SJCRH30 (cell line): ENCODE measurements at regions not wholly inside any gene's neighbourhood (a gene's known extent, or its start where the extent isn't known, plus 50 kb on each side); places are given as distances from the start of the nearest gene placed in this dataset.
A peak's percentile ranks its signal among the peaks of the same experiment; 100 is the strongest.

Source experiments
- DNase-seq, 2 experiments: peaks; one replicate each; pipeline ENCODE4 v3.0.0-alpha.2; 2015 to 2020
- H3K27ac ChIP-seq: fragments of 250-450 bp; sonication (Bioruptor Pico); 2 replicates; pipeline ENCODE4 v1.5.1; 2020; ENCODE audit warnings: mild to moderate bottlenecking, moderate library complexity
- H3K27me3 ChIP-seq: fragments of 250-450 bp; sonication (Bioruptor Pico); 2 replicates; pipeline ENCODE4 v1.5.1; 2020; ENCODE audit warnings: mild to moderate bottlenecking, moderate library complexity
- H3K36me3 ChIP-seq: fragments of 250-450 bp; sonication (Bioruptor Pico); 2 replicates; pipeline ENCODE4 v1.5.1; 2020; ENCODE audit warnings: mild to moderate bottlenecking, moderate library complexity
- H3K4me1 ChIP-seq: fragments of 250-450 bp; sonication (Bioruptor Pico); 2 replicates; pipeline ENCODE4 v1.5.1; 2020; ENCODE audit warnings: mild to moderate bottlenecking, moderate library complexity
- H3K4me3 ChIP-seq: fragments of 250-450 bp; sonication (Bioruptor Pico); 2 replicates; pipeline ENCODE4 v1.5.1; 2020; ENCODE audit warnings: mild to moderate bottlenecking, moderate library complexity
- H3K9me3 ChIP-seq: fragments of 250-450 bp; sonication (Bioruptor Pico); replicated peaks from 2 replicates; pipeline ENCODE4 v1.5.1; 2020; ENCODE audit warnings: mild to moderate bottlenecking, moderate library complexity

GRCh38 chr13:59442944-59443486 lies 720.7 kb downstream of the DIAPH3 start:
- Histone ChIP-seq H3K4me1 (peaks cover 31% of the 10 kb centered on the region), H3K27ac (no peak overlapping the region), H3K9me3 (no peaks in the 10 kb centered on the region), H3K27me3 (no peaks in the 10 kb centered on the region), H3K36me3 (no peaks in the 10 kb centered on the region), H3K4me3 (no peak overlapping the region)
- DNase-seq: peak in 1 of 2 experiments; percentile 39

GRCh38 chr13:59444210-59444857 lies 719.4 kb downstream of the DIAPH3 start:
- DNase-seq: peak in 1 of 2 experiments; percentile 26
- no peaks in the 10 kb centered on the region for H3K27me3 ChIP-seq
- no peak overlapping the region for H3K4me3 ChIP-seq
- peaks cover 38% of the 10 kb centered on the region for H3K4me1 ChIP-seq
- H3K27ac ChIP-seq: no peak overlapping the region
- no peaks in the 10 kb centered on the region for H3K36me3 ChIP-seq
- H3K9me3 ChIP-seq: no peaks in the 10 kb centered on the region; the same call in 1 of the 2 replicates

- Histone ChIP-seq H3K27me3 (no peaks in the 10 kb centered on the region), H3K4me1 (peaks cover 48% of the 10 kb centered on the region), H3K4me3 (no peak overlapping the region), H3K27ac (no peak overlapping the region), H3K9me3 (no peaks in the 10 kb centered on the region; the same call in 1 of the 2 replicates), H3K36me3 (no peaks in the 10 kb centered on the region)
- DNase-seq: no peak
Observed at GRCh38 chr13:59445812-59446211, 717.9 kb downstream of the DIAPH3 start.

- no peak overlapping the region for H3K27ac ChIP-seq
- no peaks in the 10 kb centered on the region for H3K27me3 ChIP-seq
Observed at GRCh38 chr13:59446391-59446790, 717.3 kb downstream of the DIAPH3 start.

GRCh38 chr13:59447031-59447430 lies 716.7 kb downstream of the DIAPH3 start:
- Histone ChIP-seq H3K9me3 (no peaks in the 10 kb centered on the region; the same call in 1 of the 2 replicates), H3K4me1 (peaks cover 56% of the 10 kb centered on the region), H3K27me3 (no peaks in the 10 kb centered on the region), H3K27ac (no peak overlapping the region), H3K4me3 (no peak overlapping the region), H3K36me3 (no peaks in the 10 kb centered on the region)
- no peak for DNase-seq

More at GRCh38 chr13:59446391-59446790, 717.3 kb downstream of the DIAPH3 start:
- no peak for DNase-seq
- no peak overlapping the region for H3K4me3 ChIP-seq
- peaks cover 51% of the 10 kb centered on the region for H3K4me1 ChIP-seq
- no peaks in the 10 kb centered on the region for H3K36me3 ChIP-seq
- no peaks in the 10 kb centered on the region; the same call in 1 of the 2 replicates for H3K9me3 ChIP-seq

GRCh38 chr13:59447846-59448620 lies 715.7 kb downstream of the DIAPH3 start:
- peak; percentile 28 to 53 for DNase-seq

GRCh38 chr13:59449750-59450149 lies 714.0 kb downstream of the DIAPH3 start:
- no peak overlapping the region for H3K4me3 ChIP-seq
- H3K36me3 ChIP-seq: no peaks in the 10 kb centered on the region
- H3K9me3 ChIP-seq: no peaks in the 10 kb centered on the region; the same call in 1 of the 2 replicates
- H3K27ac ChIP-seq: no peak overlapping the region
- peaks cover 49% of the 10 kb centered on the region for H3K4me1 ChIP-seq
- no peak for DNase-seq
- H3K27me3 ChIP-seq: no peaks in the 10 kb centered on the region

More at GRCh38 chr13:59447846-59448620, 715.7 kb downstream of the DIAPH3 start:
- Histone ChIP-seq H3K27me3 (no peaks in the 10 kb centered on the region), H3K36me3 (no peaks in the 10 kb centered on the region), H3K27ac (peak overlapping the region; percentile 72), H3K4me3 (no peak overlapping the region), H3K9me3 (no peaks in the 10 kb centered on the region; the same call in 1 of the 2 replicates), H3K4me1 (peaks cover 62% of the 10 kb centered on the region)

GRCh38 chr13:59450229-59450628 lies 713.5 kb downstream of the DIAPH3 start:
- Histone ChIP-seq H3K27ac (no peak overlapping the region), H3K27me3 (no peaks in the 10 kb centered on the region), H3K36me3 (no peaks in the 10 kb centered on the region), H3K9me3 (no peaks in the 10 kb centered on the region; the same call in 1 of the 2 replicates), H3K4me1 (peaks cover 47% of the 10 kb centered on the region), H3K4me3 (no peak overlapping the region)
- no peak for DNase-seq

- Histone ChIP-seq H3K4me3 (no peak overlapping the region), H3K9me3 (no peaks in the 10 kb centered on the region; the same call in 1 of the 2 replicates), H3K36me3 (no peaks in the 10 kb centered on the region), H3K27me3 (no peaks in the 10 kb centered on the region), H3K27ac (no peak overlapping the region), H3K4me1 (peaks cover 47% of the 10 kb centered on the region)
- no peak for DNase-seq
Observed at GRCh38 chr13:59451236-59451635, 712.5 kb downstream of the DIAPH3 start.

GRCh38 chr13:59452189-59452890 lies 711.4 kb downstream of the DIAPH3 start:
- Histone ChIP-seq H3K36me3 (no peaks in the 10 kb centered on the region), H3K27me3 (no peaks in the 10 kb centered on the region), H3K4me3 (no peak overlapping the region), H3K4me1 (peaks cover 41% of the 10 kb centered on the region), H3K27ac (peak overlapping the region; percentile 9; the same call in 1 of the 2 replicates), H3K9me3 (no peaks in the 10 kb centered on the region; the same call in 1 of the 2 replicates)
- DNase-seq: peak; percentile 38 to 58

GRCh38 chr13:59458908-59459579 lies 704.7 kb downstream of the DIAPH3 start:
- Histone ChIP-seq H3K27ac (peak overlapping the region; percentile 77), H3K36me3 (no peaks in the 10 kb centered on the region), H3K4me3 (peak overlapping the region; percentile 37), H3K9me3 (no peaks in the 10 kb centered on the region), H3K27me3 (no peaks in the 10 kb centered on the region), H3K4me1 (peaks cover 6% of the 10 kb centered on the region)
- peak; percentile 49 to 76 for DNase-seq

- Histone ChIP-seq H3K27ac (no peak overlapping the region), H3K9me3 (no peaks in the 10 kb centered on the region), H3K27me3 (no peaks in the 10 kb centered on the region), H3K4me3 (no peak overlapping the region), H3K36me3 (no peaks in the 10 kb centered on the region), H3K4me1 (peaks cover 6% of the 10 kb centered on the region)
- DNase-seq: no peak
Observed at GRCh38 chr13:59459972-59460371, 703.8 kb downstream of the DIAPH3 start.

- H3K4me3 ChIP-seq: no peak overlapping the region
- no peak overlapping the region for H3K27ac ChIP-seq
- no peak for DNase-seq
- H3K4me1 ChIP-seq: peaks cover 6% of the 10 kb centered on the region
- no peaks in the 10 kb centered on the region for H3K36me3 ChIP-seq
- H3K27me3 ChIP-seq: no peaks in the 10 kb centered on the region
- H3K9me3 ChIP-seq: no peaks in the 10 kb centered on the region
Observed at GRCh38 chr13:59461411-59461810, 702.3 kb downstream of the DIAPH3 start.

GRCh38 chr13:59463023-59463422 lies 700.7 kb downstream of the DIAPH3 start:
- H3K36me3 ChIP-seq: no peaks in the 10 kb centered on the region
- no peaks in the 10 kb centered on the region for H3K9me3 ChIP-seq
- H3K27ac ChIP-seq: no peak overlapping the region
- no peak overlapping the region for H3K4me3 ChIP-seq
- DNase-seq: no peak
- no peaks in the 10 kb centered on the region for H3K27me3 ChIP-seq
- H3K4me1 ChIP-seq: peaks cover 9% of the 10 kb centered on the region
